HepG2 (cell line): ENCODE measurements at regions not wholly inside any gene's neighbourhood (a gene's known extent, or its start where the extent isn't known, plus 50 kb on each side); places are given as distances from the start of the nearest gene placed in this dataset.

ENCODE experiments used
- ATF2 ChIP-seq: sonication (generic); formaldehyde crosslinking; IDR thresholded peaks from 2 replicates; pipeline ENCODE4 v1.4.0; 2020; ENCODE audit warnings: missing genetic modification reagents
- DRAP1 ChIP-seq: IDR thresholded peaks from 2 replicates; pipeline ENCODE4 v1.6.1; 2016; ENCODE audit warnings: missing genetic modification reagents, missing compliant biosample characterization
- HNF1A ChIP-seq, 2 experiments: sonication (generic) in 1 of 2; formaldehyde crosslinking in 1 of 2; IDR thresholded peaks; 2 replicates each; pipeline versions ENCODE4 v1.4.0 to v1.6.1; 2016 to 2020; ENCODE audit warnings: borderline replicate concordance in 1 of 2, low read depth in 1 of 2, mild to moderate bottlenecking in 1 of 2, missing genetic modification reagents in 1 of 2
- JUNB ChIP-seq: sonication (generic); formaldehyde crosslinking; IDR thresholded peaks from 2 replicates; pipeline ENCODE4 v1.8.0; 2022; ENCODE audit warnings: missing genetic modification reagents, mild to moderate bottlenecking, borderline replicate concordance
- MXD1 ChIP-seq: sonication (generic); formaldehyde crosslinking; IDR thresholded peaks from 2 replicates; pipeline ENCODE4 v1.4.0; 2020; ENCODE audit warnings: mild to moderate bottlenecking, missing genetic modification reagents
- PHF21A ChIP-seq: sonication (generic); formaldehyde crosslinking; IDR thresholded peaks from 2 replicates; pipeline ENCODE4 v1.5.0; 2020; ENCODE audit warnings: mild to moderate bottlenecking, missing genetic modification reagents
- RAD21 ChIP-seq: fragments of 450-650 bp; formaldehyde crosslinking; IDR thresholded peaks from 2 replicates; pipeline ENCODE4 v1.5.0; 2020; ENCODE audit warnings: mild to moderate bottlenecking
- ZBTB25 ChIP-seq: IDR thresholded peaks from 2 replicates; pipeline ENCODE4 v1.6.1; 2018; ENCODE audit warnings: missing genetic modification reagents
- ZBTB4 ChIP-seq: sonication (generic); formaldehyde crosslinking; IDR thresholded peaks from 2 replicates; pipeline ENCODE4 v1.4.0; 2020; ENCODE audit warnings: missing genetic modification reagents, mild to moderate bottlenecking, borderline replicate concordance
- ZNF276 ChIP-seq: sonication (generic); formaldehyde crosslinking; IDR thresholded peaks from 2 replicates; pipeline ENCODE4 v1.4.0; 2020; ENCODE audit warnings: mild to moderate bottlenecking, low read depth, missing genetic modification reagents
- ZNF501 ChIP-seq: sonication (generic); formaldehyde crosslinking; IDR thresholded peaks from 2 replicates; pipeline ENCODE4 v1.5.1; 2020; ENCODE audit warnings: mild to moderate bottlenecking, moderate library complexity, missing genetic modification reagents
- ZNF552 ChIP-seq: sonication (generic); formaldehyde crosslinking; IDR thresholded peaks from 2 replicates; pipeline ENCODE4 v1.9.0; 2022; ENCODE audit warnings: missing genetic modification reagents, mild to moderate bottlenecking, borderline replicate concordance
- ZNF768 ChIP-seq: sonication (generic); formaldehyde crosslinking; IDR thresholded peaks from 2 replicates; pipeline ENCODE4 v1.4.0; 2020; ENCODE audit warnings: missing genetic modification reagents

- TF ChIP-seq HNF1A (IDR thresholded peaks at IDR 0.05; ENCODE audit: low read depth) (no peak), HNF1A (CRISPR knock-in tag; IDR thresholded peaks at IDR 0.05; ENCODE audit: borderline replicate concordance) (peak; percentile 22; the same call in 1 of the 2 replicates), ZBTB25 (peak; percentile 43; the same call in 1 of the 2 replicates), ATF2 (CRISPR knock-in tag) (0 out of 2 replicates have a peak, but pooled peaks have one; percentile 32), ZBTB4 (no peak), ZNF768 (CRISPR knock-in tag) (peak; percentile 72), PHF21A (CRISPR knock-in tag) (peak; percentile 21; the same call in 1 of the 2 replicates), RAD21 (CRISPR knock-in tag) (peak; percentile 99), MXD1 (CRISPR knock-in tag) (peak; percentile 86), ZNF552 (peak; percentile 31; the same call in 1 of the 2 replicates), ZNF276 (peak; percentile 56; the same call in 1 of the 2 replicates), DRAP1 (CRISPR knock-in tag) (0 out of 2 replicates have a peak, but pooled peaks have one; percentile 18), JUNB (CRISPR knock-in tag) (no peak), ZNF501 (CRISPR knock-in tag) (no peak)
These were observed 73.0 kb downstream of the TEX51 start (continued) for GRCh38 chr2:126971481-126972278.
